Stimulated activated CD4-positive, alpha-beta T cell treated with anti-CD3 and anti-CD28 coated beads, Interleukin-15, amount 100 ng/mL, for 48 hours (primary cell): ENCODE measurements at regions not wholly inside any gene's neighbourhood (a gene's known extent, or its start where the extent isn't known, plus 50 kb on each side); places are given as distances from the start of the nearest gene placed in this dataset.

ENCODE experiments used
- DNase-seq, 2 donors: peaks; one replicate each; pipeline ENCODE4 v3.0.0-alpha.2; 2020; ENCODE audit warnings: low read depth in 2 of 2

DNA sequence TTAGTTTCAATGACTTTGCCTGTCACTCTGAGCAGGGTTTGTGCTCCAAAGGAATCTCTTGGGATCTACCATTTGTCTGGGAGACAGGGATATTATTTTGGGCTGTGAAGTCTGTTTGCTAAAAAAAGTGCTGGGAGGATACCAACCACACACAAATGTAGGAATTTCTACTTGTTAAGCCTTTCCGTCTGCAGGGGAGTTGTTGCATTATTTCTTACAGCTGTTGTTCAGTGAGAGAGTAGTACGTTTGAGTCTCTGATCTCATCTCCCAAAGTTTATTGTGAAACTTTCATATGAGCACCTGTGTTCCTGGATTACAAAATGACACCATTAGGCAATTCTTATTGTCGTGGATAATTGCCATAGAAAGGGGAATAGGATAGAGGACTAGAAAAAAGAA, 78.3 kb upstream of the SEMA6A start:
- no peak for DNase-seq

DNA sequence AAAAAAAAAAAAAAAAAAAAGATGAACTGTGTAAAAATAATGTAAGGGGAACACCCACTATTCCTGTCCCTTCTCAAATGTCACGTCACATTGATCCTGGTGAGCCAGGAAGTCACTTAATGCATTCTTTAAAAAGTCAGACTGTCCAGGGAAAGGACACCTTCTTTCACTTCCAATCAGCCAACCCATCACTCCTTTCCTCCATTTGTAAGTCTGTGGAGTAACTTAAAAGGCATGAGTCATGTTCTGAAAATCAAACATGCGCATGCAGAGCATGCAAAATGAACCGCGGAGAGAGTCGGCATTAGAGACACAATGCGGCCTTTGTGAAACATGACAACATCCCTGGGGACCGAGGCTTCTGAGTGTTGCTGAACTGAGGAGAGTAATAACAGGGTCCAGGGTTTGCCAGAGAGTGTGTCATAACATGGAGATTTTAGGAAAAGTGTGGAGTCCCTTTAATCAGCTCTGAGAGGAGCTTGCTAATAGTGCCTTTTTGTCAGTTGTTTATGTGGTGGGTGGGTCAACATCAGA, 77.6 kb upstream of the SEMA6A start:
- DNase-seq, result no peak

DNA sequence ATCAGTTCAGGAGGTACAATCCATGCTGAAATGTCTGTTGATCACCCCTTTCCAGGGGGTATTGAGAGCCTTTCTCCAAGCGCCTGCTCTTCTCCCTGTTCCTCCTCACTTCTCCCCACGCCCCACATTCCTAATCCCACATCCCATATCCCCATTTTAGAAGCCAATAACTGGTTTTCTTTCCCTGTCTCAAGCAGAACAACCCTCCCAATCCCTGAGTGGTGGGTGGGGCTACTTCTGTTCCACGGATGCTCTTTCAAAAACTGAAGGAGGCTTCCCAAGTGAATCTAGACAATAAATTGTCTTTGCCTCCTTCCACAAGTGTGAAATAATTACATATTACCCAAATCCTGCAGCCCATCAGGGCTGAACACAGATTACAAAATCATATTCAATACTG, 77.0 kb upstream of the SEMA6A start:
- no peak for DNase-seq

DNA sequence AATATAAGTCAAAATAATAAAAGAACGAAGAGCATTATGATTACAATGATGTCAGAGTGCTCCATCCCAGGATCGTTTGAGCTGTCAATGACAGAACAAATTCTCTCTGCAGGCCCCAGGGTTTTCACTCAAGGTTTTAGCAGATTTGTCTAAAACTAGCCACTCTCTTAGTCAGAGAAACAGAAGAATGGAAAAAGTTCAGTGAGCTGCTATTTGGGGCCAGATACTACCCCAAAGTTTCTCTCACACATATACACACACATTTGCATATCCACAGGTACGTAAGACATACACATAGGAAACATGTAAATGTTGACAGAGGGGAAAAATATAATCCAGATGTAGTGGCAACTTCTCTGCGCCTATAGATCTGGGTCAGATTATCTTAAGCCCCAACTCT, 76.3 kb upstream of the SEMA6A start:
- DNase-seq, result no peak

DNA sequence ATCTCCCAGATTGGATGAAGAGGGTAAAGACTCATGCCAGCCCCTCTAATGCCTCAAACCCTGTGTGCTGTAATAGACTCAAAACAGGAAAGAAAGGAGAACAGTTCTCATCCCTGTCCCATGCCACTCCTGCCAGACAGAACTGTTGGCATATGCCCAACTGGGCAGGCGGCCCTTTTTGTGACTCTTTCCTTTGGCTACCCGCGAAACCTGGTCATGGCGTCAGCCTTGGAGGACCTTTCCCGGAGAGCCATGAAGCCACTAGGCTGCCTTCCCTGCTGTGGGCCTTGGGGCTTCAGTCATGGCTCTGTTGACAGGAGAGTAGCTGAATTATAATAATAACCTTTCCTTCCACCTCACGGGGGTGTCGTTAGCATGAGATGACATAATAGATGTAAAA, 75.9 kb upstream of the SEMA6A start:
- DNase-seq, result no peak

DNA sequence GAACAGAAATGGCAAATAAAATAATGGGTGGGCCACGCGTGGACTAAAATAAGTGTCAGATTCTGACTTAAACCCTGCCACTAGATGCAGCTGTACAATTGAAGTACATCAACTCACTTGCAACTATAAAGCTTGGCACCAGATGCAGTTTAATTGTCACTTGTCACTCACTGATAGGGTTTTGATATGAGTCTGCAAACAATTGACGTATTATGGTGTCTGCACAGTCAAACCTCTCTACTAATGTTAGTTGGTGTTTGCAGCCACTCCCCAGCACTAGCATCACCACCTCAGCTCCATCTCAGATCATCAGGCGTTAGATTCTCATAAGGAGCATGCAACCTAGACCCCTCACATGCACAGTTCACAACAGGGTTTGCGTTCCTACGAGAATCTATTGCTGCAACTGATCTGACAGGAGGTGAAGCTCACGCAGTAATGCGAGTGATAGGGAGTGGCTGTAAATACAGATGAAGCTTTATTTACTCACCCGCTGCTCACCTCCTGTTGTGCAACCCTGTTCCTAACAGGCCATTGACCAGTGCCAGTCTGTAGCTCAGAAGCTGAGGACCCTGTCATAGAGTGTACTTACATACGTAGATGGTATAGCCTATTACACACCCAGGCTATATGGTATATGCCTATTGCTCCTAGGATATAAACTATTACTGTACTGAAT, 72.1 kb upstream of the SEMA6A start:
- DNase-seq, result no peak

DNA sequence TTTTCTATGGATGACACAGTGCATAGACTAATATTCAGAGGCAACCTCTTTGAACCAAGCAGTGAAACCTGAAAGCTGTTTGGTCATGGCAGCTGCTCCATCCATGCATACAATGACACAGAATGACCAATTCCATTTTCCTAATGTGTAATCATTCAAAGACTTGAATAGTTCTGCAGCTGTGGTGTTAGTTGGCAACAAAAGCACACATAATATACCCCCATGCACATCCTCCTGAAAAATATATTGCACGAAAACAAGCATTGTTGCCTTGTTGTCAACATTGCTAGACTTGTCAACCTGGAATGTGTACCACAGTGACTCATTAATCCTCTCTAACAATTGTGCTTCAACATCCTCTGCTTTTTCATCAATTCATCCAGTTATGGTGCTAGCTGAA, 71.0 kb upstream of the SEMA6A start:
- no peak for DNase-seq

DNA sequence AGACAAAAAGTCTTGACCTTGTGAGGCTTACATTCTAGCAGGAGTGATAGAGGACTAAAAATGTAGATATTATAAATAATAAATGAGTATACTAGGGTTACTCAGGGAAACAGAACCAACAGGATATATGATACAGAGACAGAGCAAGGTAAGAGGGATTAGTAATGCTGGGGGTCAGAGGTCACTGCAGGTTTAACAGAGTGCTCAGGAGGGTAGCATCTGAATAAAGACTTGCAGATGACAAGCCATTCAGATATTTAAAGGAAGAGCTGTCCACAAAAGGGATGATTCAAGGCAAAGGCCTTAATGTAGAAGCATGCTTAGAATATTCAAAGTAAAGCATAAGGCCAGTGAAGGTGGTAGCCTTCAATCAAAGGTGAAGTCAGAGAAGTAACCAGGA, 65.6 kb upstream of the SEMA6A start:
- DNase-seq, result no peak

DNA sequence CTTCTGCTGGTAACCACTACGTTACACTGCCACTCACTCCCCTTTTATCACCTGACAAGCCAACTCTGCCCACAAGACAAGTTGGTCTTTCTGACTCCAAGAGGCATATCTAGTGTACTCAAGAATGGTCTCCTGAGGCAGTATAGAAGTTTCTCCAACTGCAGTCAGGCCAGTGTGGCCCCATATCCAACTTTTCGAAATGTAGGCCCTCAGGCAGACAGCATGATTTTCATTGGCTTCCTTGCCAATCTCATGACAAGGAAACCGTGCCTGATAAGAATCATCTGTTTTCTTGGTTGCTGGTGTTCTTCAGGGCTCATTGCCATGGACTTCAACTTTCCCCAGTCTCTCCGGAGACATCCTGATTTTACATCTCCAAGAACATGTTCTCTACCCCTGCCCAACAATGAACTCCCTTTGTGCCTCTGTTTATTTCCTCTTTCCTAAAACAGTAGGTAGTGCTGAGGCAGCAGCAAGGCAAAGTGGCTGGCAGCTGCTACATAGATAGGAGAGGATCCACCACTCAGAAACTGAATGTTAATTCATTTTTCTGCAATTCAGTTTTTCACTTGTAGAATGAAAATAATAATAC, 62.6 kb upstream of the SEMA6A start:
- DNase-seq, result no peak

DNA sequence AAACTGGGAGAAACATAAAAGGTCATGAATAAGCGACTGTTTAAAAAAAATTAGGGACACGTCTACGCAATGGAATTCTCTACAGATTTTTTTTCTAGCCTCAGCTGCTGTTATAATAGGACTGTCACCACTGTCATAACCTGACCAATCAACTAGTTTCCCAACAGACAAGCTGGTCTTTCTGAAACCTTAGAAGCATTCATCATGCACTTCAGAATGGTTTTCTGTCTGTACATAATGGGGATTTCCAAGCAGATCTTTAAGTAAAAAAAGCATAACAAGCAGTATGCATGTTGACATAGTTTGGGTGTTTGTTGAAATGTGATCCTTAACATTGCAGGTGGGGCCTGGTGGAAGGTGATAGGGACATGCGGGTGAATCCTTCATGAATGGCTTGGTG, 58.3 kb upstream of the SEMA6A start:
- DNase-seq, result no peak

DNA sequence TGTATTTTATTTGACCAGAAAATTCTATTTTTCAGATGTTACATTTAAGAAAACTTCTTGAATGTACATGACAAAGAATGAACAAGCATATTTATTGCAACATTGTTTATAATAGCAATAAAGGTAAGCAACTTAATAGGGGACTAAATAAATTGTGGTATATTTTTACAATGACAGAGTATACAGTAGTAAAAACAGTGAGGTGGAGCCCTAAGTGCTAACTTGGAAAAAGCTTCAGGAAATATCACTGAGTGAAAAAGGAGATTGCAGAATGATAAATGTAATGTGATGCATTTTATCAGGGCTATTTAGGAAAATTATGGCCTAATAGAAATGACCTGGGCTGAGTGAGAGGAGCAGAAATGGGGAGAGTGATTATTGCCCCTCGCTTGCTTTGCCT, 56.5 kb upstream of the SEMA6A start:
- DNase-seq, result no peak

DNA sequence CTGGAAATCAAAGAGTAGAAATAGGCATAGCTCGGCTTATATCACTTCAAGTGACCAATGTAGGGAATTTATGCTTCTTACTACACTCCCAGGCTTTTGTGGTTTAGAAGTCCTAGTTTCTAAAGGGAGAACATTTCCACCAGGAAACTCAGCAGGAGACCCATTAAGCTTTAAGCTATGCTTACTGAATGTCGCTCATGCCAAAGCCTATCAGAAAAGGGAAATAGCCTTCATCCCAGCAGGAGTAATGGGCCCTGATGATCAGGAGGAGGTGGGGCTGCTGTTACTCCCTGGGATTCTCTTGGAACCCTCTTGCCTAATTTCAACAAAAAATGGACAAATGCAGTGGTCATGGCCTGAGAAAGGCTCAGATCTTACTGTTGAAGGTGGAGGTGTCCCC, 54.5 kb upstream of the SEMA6A start:
- no peak for DNase-seq

DNA sequence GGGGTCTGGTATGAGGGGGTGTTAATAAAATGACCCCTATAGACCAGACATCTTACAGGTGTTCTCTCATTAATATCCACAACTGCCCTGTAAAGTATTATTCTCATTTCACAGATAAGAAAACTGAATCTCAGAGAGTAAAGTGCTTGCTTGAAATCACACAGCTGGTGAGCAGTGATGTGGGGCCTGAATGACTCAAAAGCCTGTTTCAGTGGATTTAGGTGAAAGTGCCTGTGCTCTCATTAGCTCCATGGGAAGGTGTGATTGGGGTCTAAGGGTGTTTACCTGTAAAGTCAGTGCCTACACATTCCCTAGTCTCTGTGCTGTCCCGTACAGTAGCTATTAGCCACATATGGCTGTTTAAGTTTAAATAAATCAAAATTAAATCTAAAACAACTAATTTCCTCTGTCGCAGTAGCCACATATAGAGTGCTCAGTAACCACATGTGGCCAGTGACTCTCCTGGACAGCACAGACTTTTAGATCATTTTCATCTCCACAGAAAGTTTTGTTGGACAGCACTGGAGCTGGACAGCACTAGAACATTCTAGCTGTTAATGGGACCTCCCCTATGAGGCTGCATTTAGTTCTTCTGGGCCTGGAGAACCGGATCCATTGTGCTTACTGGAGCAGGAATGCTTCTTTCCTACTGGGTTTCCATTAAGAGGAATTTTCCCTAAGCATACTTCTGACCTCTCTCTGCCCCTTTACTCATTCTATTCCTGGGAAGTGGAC, 52.5 kb upstream of the SEMA6A start:
- DNase-seq, result no peak

DNA sequence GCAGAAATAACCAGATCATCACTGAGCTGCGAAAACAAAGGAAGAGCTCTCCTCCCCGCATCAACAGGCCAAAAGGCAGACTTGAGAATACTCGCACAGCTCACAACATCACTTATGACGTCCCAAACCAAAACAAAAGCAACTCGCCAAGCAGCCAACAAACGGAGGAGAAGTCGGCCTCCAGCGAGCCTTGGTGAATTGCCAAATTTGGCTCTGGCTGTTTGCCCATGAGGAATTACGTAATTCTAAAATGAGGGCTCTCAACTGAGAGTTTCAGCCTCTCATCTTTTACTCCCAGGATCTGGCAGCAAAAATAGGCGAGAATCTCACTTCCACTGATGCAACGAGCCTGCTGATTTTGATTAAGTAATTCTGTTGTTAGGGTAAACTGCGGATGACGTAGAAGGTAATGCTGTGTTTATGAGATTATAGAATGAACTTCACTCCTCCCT, 51.7 kb upstream of the SEMA6A start:
- no peak for DNase-seq
